Endothelial cell (in vitro differentiated cells): ENCODE measurements at regions not wholly inside any gene's neighbourhood (a gene's known extent, or its start where the extent isn't known, plus 50 kb on each side); places are given as distances from the start of the nearest gene placed in this dataset.

Experiments used
- DNase-seq: peaks from one replicate; pipeline ENCODE4 v3.0.0; 2021; ENCODE audit warnings: low spot score
- H3K27ac Mint-ChIP-seq: one replicate; pipeline ENCODE4 v1.8.0; 2021; ENCODE audit warnings: mixed read lengths, inconsistent platforms; ENCODE audit not compliant: unreplicated experiment
- H3K27me3 Mint-ChIP-seq: one replicate; pipeline ENCODE4 v1.8.0; 2021; ENCODE audit warnings: mild to moderate bottlenecking, moderate library complexity, mixed read lengths, inconsistent platforms; ENCODE audit not compliant: unreplicated experiment
- H3K36me3 Mint-ChIP-seq: one replicate; pipeline ENCODE4 v1.8.0; 2021; ENCODE audit warnings: mild to moderate bottlenecking, low read depth, mixed read lengths, inconsistent platforms; ENCODE audit not compliant: unreplicated experiment
- H3K4me1 Mint-ChIP-seq: one replicate; pipeline ENCODE4 v1.8.0; 2021; ENCODE audit warnings: mild to moderate bottlenecking, mixed read lengths, inconsistent platforms; ENCODE audit not compliant: unreplicated experiment
- H3K4me3 Mint-ChIP-seq: one replicate; pipeline ENCODE4 v1.8.0; 2021; ENCODE audit warnings: mild to moderate bottlenecking, mixed read lengths, inconsistent platforms; ENCODE audit not compliant: unreplicated experiment
- H3K9me3 Mint-ChIP-seq: one replicate; pipeline ENCODE4 v1.8.0; 2021; ENCODE audit warnings: mixed read lengths, inconsistent platforms; ENCODE audit not compliant: unreplicated experiment
- CTCF ChIP-seq: fragments of 200-600 bp; sonication (generic); IDR thresholded peaks from one replicate; pipeline ENCODE4 v1.5.0; 2021; ENCODE audit warnings: antibody characterized with exemption; ENCODE audit not compliant: unreplicated experiment

- H3K9me3 Mint-ChIP-seq = no peaks in the 10 kb centered on the region
Observed at GRCh38 chr16:51062039-51062438, 89.0 kb downstream of the SALL1 start.

GRCh38 chr16:51061328-51061727 lies 89.7 kb downstream of the SALL1 start:
- Mint-ChIP-seq H3K27me3 (peaks cover 2% of the 10 kb centered on the region), H3K9me3 (no peaks in the 10 kb centered on the region)

More at GRCh38 chr16:51062039-51062438, 89.0 kb downstream of the SALL1 start:
- no peak for TF ChIP-seq CTCF
- Mint-ChIP-seq H3K4me3 (no peak overlapping the region), H3K36me3 (no peaks in the 10 kb centered on the region), H3K27ac (no peak overlapping the region), H3K27me3 (no peaks in the 10 kb centered on the region), H3K4me1 (no peaks in the 10 kb centered on the region)
- DNase-seq = no peak

GRCh38 chr16:51057969-51058337 lies 93.1 kb downstream of the SALL1 start:
- Mint-ChIP-seq H3K9me3 (no peaks in the 10 kb centered on the region), H3K4me1 (no peaks in the 10 kb centered on the region), H3K27ac (no peak overlapping the region), H3K27me3 (peaks cover 2% of the 10 kb centered on the region), H3K4me3 (no peak overlapping the region), H3K36me3 (no peaks in the 10 kb centered on the region)
- no peak for TF ChIP-seq CTCF
- DNase-seq = no peak

More at GRCh38 chr16:51061328-51061727, 89.7 kb downstream of the SALL1 start:
- no peaks in the 10 kb centered on the region for H3K36me3 Mint-ChIP-seq
- H3K4me1 Mint-ChIP-seq = no peaks in the 10 kb centered on the region
- no peak for TF ChIP-seq CTCF
- no peak overlapping the region for H3K4me3 Mint-ChIP-seq
- H3K27ac Mint-ChIP-seq = no peak overlapping the region
- no peak for DNase-seq

GRCh38 chr16:51057102-51057793 lies 93.8 kb downstream of the SALL1 start:
- peaks cover 2% of the 10 kb centered on the region for H3K27me3 Mint-ChIP-seq
- H3K27ac Mint-ChIP-seq = no peak overlapping the region
- H3K4me3 Mint-ChIP-seq = no peak overlapping the region
- no peaks in the 10 kb centered on the region for H3K9me3 Mint-ChIP-seq
- no peak for DNase-seq
- no peaks in the 10 kb centered on the region for H3K4me1 Mint-ChIP-seq
- no peaks in the 10 kb centered on the region for H3K36me3 Mint-ChIP-seq
- no peak for TF ChIP-seq CTCF

- no peaks in the 10 kb centered on the region for H3K4me1 Mint-ChIP-seq
- peaks cover 2% of the 10 kb centered on the region for H3K27me3 Mint-ChIP-seq
- no peak overlapping the region for H3K4me3 Mint-ChIP-seq
- no peak overlapping the region for H3K27ac Mint-ChIP-seq
- no peaks in the 10 kb centered on the region for H3K36me3 Mint-ChIP-seq
- TF ChIP-seq CTCF = no peak
- no peak for DNase-seq
- H3K9me3 Mint-ChIP-seq = no peaks in the 10 kb centered on the region
Observed at GRCh38 chr16:51056331-51056730, 94.7 kb downstream of the SALL1 start.
